ENCODE measurements at regions not wholly inside any gene's neighbourhood (a gene's known extent, or its start where the extent isn't known, plus 50 kb on each side); places are given as distances from the start of the nearest gene placed in this dataset.

- Mint-ChIP-seq H3K4me1 (ENCODE audit: insufficient read depth, unreplicated experiment) (no peaks in the 10 kb centered on the region), H3K4me3 (ENCODE audit: unreplicated experiment) (no peak overlapping the region), H3K36me3 (ENCODE audit: insufficient read depth, unreplicated experiment) (peaks cover 3% of the 10 kb centered on the region), H3K27ac (ENCODE audit: low read depth, unreplicated experiment) (no peak overlapping the region), H3K27me3 (ENCODE audit: insufficient read depth, unreplicated experiment) (peaks cover 66% of the 10 kb centered on the region), H3K9me3 (ENCODE audit: unreplicated experiment) (no peaks in the 10 kb centered on the region)
- TF ChIP-seq CTCF (IDR thresholded peaks at IDR 0.05; ENCODE audit: unreplicated experiment) = no peak
- DNase-seq (ENCODE audit: unreplicated experiment) = no peak
- intact Hi-C loops (cut with micrococcal nuclease) = no loop called here
- no TSS peak for BruUV-seq (replicated peaks)
- POLR2A ChIA-PET = no interaction called here
- CTCF ChIA-PET = no interaction called here
These were observed 64.4 kb upstream of the NCK2 start for GRCh38 chr2:105680357-105680756.

- no peak for TF ChIP-seq CTCF (IDR thresholded peaks at IDR 0.05; ENCODE audit: unreplicated experiment)
- Mint-ChIP-seq H3K9me3 (ENCODE audit: unreplicated experiment) (no peaks in the 10 kb centered on the region), H3K4me1 (ENCODE audit: insufficient read depth, unreplicated experiment) (no peaks in the 10 kb centered on the region), H3K36me3 (ENCODE audit: insufficient read depth, unreplicated experiment) (no peaks in the 10 kb centered on the region), H3K4me3 (ENCODE audit: unreplicated experiment) (no peak overlapping the region), H3K27me3 (ENCODE audit: insufficient read depth, unreplicated experiment) (peaks cover 69% of the 10 kb centered on the region), H3K27ac (ENCODE audit: low read depth, unreplicated experiment) (no peak overlapping the region)
- no TSS peak for BruUV-seq (replicated peaks)
- intact Hi-C loops (cut with micrococcal nuclease) = no loop called here
- ChIA-PET CTCF (interaction anchor here (0.6 kb wide), 1 partner anchor 292 kb away, joined by 4 read pairs; no protein-coding TSS in a partner anchor), POLR2A (no interaction called here)
- DNase-seq (ENCODE audit: unreplicated experiment) = no peak
These were observed 66.4 kb upstream of the NCK2 start for GRCh38 chr2:105678346-105678745.

DNA sequence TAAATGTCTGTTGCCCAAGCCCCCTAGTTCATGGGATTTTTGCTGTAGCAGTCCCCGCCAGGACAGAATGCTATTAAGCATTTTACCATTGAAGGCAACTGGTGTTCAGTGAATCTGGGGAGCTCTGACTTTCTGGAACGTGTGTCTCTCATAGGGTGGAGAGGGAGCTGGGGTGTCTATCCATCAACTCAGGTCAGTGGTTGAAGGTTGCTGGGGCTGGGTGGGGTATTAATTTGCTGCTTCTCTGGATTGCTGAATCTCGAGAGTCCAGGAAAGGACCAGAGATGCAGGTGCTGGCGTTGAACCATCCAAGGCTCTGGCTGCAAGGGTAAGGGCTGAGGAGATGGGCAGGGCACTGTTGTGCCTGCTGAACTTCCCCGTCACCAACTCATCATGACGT, 66.8 kb upstream of the NCK2 start:
- H3K36me3 Mint-ChIP-seq (ENCODE audit: insufficient read depth, unreplicated experiment) = no peaks in the 10 kb centered on the region
- H3K4me1 Mint-ChIP-seq (ENCODE audit: insufficient read depth, unreplicated experiment) = no peaks in the 10 kb centered on the region
- DNase-seq (ENCODE audit: unreplicated experiment) = no peak
- H3K4me3 Mint-ChIP-seq (ENCODE audit: unreplicated experiment) = no peak overlapping the region
- intact Hi-C loops (cut with micrococcal nuclease) = no loop called here
- CTCF ChIA-PET = interaction anchor here (0.6 to 0.7 kb wide), 2 partner anchors 27 to 292 kb away, joined by 3 to 4 read pairs; no protein-coding TSS in a partner anchor
- H3K27ac Mint-ChIP-seq (ENCODE audit: low read depth, unreplicated experiment) = no peak overlapping the region
- BruUV-seq (replicated peaks) = no TSS peak
- POLR2A ChIA-PET = no interaction called here
- H3K9me3 Mint-ChIP-seq (ENCODE audit: unreplicated experiment) = no peaks in the 10 kb centered on the region
- no peak for TF ChIP-seq CTCF (IDR thresholded peaks at IDR 0.05; ENCODE audit: unreplicated experiment)
- peaks cover 69% of the 10 kb centered on the region for H3K27me3 Mint-ChIP-seq (ENCODE audit: insufficient read depth, unreplicated experiment)

- no TSS peak for BruUV-seq (replicated peaks)
- Mint-ChIP-seq H3K36me3 (ENCODE audit: insufficient read depth, unreplicated experiment) (no peaks in the 10 kb centered on the region), H3K27me3 (ENCODE audit: insufficient read depth, unreplicated experiment) (peaks cover 57% of the 10 kb centered on the region), H3K9me3 (ENCODE audit: unreplicated experiment) (no peaks in the 10 kb centered on the region), H3K4me1 (ENCODE audit: insufficient read depth, unreplicated experiment) (no peaks in the 10 kb centered on the region), H3K4me3 (ENCODE audit: unreplicated experiment) (no peak overlapping the region), H3K27ac (ENCODE audit: low read depth, unreplicated experiment) (no peak overlapping the region)
- no peak for DNase-seq (ENCODE audit: unreplicated experiment)
- ChIA-PET CTCF (interaction anchor here (0.6 kb wide), 1 partner anchor 400 kb away, joined by 3 read pairs; no protein-coding TSS in a partner anchor), POLR2A (no interaction called here)
- intact Hi-C loops (cut with micrococcal nuclease) = no loop called here
- TF ChIP-seq CTCF (IDR thresholded peaks at IDR 0.05; ENCODE audit: unreplicated experiment) = no peak
These were observed 68.9 kb upstream of the NCK2 start for GRCh38 chr2:105675841-105676240.
